GM18868 (cell line): ENCODE measurements at regions not wholly inside any gene's neighbourhood (a gene's known extent, or its start where the extent isn't known, plus 50 kb on each side); places are given as distances from the start of the nearest gene placed in this dataset.

Experiments used
- ATAC-seq: cut with Tn5 transposase; IDR thresholded peaks from one replicate; pipeline ENCODE4 v1.9.1; 2021; ENCODE audit warnings: mild to moderate bottlenecking, moderate library complexity; ENCODE audit not compliant: unreplicated experiment

DNA sequence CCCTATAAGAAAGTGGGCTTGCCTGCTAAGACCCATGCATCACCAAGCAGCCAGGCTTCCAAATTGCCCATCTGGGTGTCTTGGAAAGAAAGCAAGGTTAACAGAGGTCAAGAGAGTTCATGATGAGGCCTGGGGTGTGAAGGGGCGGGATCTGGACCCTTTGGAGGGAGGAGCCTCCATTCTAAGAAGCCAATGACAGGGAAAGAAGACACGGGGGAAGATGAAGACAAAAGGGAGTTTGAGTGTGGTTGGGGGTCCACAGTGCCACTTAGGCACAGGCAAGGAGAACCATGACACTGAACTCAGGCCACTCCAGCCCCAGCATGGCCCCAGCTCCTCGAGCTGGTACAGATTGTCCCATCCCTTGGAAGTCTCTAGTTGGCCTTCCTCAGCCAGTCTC lies 350.2 kb upstream of the TSHZ3 start:
- ATAC-seq = no peak

DNA sequence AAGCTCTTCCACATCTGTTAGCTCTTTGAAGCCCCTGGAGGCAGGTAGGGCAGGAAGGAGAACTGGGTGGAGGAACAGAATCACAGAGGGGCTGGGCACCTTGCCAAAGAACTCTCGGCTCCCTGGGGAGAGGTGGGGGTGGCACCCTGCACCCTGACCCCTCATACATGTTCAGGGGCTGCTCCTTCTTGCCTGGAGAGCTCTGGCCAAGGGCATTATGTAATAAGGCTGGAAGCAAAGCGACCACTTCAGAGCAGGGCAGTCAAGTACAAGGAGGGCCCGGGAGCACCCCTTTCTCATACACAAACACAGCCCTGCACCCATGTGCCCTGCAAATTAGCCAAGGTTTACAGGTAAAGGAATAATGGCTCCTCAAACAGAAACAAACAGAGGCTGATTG lies 351.9 kb upstream of the TSHZ3 start:
- no peak for ATAC-seq

DNA sequence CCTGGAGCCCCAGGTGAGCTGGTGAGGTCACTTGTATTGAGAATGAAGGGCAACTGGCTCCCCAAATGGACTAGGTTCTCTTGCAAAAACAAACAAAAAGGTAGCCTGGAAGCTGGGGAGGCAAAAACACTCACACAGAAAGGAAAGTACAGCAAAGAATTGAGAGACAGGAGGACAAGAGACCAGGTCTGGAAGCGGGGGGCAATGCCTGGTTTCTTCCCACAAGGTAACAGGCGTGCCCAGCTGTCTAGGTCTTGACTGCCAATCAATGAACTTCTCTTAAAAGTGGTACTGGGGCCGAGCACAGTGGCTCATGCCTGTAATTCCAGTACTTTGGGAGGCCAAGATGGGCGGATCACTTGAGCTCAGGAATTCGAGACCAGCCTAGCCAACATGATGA lies 356.4 kb upstream of the TSHZ3 start:
- ATAC-seq = no peak

DNA sequence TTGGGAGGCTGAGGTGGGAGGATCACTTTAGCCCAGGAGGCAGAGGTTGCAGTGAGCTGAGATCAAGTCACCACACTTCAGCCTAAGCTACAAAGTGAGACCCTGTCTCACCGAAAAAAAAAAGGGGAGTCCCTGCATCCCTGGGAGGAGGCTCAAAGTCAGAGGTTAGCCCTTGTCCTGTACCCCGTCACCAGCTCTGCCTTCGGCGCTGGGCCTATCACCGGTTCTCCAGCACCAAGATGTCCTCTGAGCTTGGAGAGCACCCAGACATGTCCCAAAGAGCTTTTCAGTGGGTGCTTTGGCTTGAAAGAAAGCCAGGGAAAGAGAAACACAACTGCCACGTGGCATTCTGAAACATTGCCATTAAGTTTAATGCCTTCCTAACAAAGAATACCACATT lies 356.9 kb upstream of the TSHZ3 start:
- no peak for ATAC-seq

DNA sequence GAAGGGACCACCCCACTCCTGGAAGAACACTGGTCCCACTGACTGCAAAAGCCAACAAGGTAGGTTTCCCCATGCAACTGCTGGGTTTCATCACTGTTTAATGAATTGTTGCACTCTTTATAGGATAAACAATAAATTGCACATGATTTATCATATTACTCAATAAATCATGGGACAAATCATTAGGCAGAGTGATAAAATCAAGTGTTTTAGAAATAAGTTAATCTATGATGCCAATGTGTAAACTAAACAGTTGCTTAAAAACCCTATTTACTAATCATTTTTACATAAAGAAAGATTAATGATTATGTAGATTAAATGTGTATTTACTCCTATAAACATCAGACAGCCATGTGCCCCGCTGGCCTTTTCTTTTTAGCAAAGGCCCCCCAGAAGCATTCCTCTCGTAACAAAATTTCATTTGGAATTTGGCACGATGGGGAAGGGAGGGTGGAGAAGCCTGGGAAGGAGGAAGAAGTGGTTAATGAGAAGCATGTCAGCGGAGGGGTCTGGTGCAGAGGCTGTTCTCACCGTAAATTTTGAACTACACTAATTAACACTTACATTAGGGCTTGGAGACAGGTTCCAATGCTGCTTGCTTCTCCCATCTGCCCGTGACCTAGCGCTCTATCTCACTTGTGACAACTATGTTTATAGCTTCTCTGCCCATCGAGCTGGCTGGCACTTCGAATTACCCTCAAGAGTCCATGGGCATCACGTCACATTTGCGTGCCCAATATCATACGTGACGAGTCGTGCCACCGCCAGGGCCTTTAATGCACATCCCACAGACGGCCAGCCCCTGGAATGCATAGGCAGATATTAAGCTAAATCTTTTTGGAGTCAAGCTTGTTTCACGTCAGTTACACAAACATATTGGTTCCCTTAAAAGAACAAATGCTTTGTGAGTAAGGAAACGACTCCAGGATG lies 357.7 kb upstream of the TSHZ3 start:
- ATAC-seq = no peak

DNA sequence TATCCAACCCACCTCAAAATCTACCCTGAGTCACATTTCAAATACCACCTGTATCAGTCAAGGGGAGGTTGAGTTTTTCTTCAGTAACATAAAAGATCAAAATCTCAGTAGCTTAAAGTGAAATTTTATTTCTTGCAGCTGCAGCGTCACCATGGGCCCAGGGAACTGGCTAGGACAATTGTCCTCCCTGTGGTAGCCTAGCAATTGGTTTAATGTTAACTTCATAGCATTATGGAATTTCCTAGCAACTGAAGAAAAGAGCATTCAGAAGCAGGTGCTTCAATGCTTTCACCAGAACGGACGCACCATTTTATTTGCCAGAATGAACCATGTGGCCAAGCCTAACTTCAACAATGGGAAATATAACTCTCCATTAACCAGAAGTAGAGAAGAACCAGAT lies 359.3 kb upstream of the TSHZ3 start:
- ATAC-seq = no peak

DNA sequence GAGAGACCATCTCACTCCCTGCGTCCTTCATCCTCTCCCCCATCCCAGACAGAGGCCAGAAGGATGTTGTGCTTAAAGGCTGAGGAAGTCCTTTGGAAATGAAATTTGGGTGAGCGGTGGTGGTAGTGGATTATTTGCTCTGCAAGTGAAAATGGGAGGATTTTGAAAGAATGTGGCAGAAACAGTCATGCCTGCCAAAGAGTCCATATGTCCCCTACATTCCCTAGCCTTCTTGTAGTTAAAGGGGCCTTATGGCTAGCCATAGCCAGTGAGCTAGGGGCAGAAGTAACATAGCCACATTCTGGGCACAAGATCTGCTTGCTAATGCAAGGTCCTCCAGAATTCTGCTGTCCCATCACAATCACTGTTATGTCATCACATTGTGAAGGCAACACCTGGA lies 360.2 kb upstream of the TSHZ3 start:
- no peak for ATAC-seq

DNA sequence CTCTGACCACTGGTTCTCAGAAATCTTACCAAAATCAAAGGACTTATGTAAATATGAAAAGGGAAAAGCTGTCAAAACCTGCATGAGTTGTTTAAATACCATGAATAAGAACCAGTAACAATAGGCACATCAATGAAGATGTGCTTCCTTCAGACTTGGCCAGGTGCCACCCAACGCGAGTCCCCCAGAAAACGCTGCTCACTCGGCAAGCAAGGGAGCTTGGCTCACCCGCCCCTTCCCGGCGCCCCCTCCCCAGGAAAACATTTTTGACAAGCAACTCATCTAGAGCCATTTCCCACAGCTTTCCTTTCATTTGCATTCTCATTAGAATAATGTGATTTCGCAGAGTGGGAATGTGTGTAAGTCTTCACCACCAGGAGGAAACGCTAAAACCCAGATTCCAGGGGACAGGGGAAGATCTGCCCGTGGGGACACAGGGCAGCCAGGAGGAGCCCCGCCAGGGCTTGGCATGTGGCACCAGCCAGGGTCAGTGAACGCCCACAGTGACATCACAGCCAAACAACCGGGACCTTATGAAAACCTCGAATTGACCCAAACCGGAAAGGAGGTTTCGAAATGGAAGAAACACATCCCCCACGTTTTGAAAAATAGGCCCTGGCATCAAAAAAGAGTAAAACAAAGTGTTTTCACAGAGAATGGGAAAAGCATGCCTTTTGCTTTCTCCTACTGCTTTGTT lies 366.2 kb upstream of the TSHZ3 start:
- ATAC-seq = no peak

DNA sequence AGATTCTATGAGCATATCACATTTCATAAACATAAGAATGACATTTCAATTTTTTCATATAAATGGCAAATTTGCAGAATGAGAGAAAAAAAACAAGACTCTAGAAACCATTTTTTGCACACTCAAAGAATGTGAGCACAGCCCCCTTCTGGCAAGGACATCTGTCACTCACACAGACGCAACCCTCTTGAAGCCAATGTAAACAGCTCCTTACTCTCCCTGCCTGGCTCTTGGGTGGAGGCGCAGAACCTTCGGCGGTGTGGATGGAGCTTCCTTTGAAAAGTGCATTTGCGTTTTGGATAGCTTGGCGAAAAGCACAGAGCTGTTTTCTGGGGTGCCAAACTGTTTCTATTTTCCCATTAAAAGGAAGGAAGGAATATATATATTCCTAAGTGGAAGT lies 367.6 kb upstream of the TSHZ3 start:
- no peak for ATAC-seq

DNA sequence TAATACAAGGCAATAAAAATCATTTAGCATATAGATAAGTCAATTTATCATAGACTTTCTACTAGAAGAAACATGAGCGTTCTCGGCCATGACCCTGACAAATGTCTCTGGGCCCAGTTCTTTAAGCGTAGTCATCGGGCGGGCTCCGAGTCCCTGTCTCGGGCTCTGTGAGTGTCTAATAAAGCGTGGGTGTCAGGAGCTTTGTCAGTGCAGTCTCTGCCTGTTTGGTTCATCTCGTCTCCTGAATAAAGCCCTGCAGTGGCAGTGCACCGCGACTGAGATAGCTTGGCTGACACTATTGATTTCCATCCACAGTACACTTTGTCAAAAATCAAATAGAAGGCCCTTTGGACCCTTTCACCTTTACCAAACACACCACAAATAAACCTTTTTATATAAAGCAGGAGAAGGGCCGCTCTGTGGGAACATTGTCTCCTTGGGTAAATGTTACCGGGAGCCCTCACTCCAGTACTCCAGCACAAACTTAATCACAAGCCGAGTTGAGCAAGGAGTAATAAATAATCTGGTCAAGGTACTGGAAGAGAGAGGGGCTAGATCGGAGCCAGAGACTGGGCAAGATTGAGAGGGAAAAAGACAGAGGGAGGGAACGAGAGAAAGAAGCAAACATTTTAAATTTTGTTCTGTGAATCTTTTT lies 368.2 kb upstream of the TSHZ3 start:
- ATAC-seq = no peak

DNA sequence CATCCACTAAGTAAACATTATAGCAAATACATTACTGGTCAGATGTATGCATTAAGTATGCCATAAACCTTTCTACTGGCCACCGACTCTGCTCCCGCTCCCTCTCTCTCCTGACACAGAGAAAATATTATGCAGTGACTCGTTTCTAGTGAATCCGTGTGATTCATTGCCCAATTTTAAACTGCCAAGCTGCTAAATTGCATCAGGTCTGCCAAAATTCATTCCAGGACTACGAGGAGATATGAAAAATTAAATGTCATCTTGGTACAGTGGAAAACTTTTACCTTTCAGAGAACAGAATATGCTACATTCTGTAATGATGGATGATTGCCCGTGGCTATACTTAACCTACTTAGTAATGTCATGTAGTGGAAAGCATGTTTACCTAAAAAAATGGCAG lies 368.8 kb upstream of the TSHZ3 start:
- no peak for ATAC-seq

DNA sequence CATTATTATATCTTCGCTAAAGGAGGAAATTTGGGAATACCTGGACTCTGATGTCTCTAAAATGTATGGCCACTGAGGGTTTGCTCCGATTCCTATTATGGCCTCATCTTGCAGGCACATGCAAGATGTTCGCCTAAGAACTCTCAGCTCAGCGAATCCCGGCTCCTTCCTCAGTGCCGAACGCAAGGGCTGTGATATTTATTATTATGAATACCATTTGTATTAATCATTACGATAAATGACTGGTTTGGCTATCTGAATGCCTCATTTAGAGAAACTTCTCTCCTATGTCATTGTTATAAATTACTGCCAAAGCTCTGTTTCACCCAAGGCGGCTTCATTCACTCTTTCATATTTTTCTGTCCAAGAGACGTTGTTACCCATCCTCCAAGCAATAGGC lies 369.7 kb upstream of the TSHZ3 start:
- ATAC-seq = no peak

DNA sequence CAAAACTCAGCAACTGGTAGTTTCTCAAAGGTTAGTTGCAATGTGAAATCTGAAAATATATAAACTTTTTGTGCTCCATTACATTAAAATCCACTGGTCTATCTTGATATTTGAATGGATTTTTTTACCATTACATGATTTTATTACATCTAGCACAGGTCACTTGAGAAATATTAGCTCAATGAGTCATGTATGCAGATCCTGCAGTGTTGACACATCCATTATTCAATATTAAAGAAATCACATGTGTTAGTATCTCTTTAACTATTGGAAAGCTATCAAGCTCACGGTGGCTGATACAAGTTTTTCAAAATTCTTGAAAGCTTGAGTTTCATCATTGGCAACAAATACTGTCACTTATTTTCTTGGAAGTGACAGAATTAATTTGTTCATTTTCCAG lies 373.9 kb upstream of the TSHZ3 start:
- no peak for ATAC-seq

DNA sequence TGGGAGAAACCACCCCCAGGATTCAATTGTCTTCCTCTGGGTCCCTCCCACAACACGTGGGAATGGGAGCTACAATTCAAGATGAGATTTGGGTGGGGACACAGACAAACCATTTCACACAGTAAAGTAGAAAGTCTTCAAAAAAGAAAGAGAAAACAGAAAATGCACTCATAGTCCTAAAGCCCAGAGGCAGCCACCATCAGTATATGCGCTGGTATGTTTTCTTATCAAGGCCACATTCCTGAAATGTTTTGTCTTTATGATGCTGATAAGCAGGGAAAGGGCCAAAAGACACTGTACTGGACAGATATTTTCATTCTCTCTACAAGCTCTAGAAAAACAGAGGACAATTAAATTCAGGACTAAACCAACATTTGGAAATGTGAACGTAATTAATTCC lies 375.8 kb upstream of the TSHZ3 start:
- ATAC-seq = no peak

DNA sequence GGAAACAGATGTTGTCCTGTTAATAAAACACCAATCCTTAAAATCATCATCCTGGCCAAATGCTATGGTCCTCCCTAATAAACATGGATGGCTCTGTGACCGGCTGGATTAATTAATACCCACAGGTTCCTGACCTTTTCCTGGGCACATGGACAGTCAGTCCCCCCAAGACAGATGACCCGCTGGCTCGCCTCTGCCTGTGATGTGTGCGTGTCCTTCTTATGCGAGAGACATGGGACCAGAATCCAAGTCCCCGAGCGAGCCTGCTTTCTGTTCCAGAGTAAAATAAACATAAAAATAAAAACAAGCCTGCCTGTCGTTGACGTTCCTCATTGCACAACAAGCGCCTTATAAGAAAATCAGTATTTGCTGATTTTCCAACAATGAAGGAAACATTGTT lies 378.3 kb upstream of the TSHZ3 start:
- no peak for ATAC-seq

DNA sequence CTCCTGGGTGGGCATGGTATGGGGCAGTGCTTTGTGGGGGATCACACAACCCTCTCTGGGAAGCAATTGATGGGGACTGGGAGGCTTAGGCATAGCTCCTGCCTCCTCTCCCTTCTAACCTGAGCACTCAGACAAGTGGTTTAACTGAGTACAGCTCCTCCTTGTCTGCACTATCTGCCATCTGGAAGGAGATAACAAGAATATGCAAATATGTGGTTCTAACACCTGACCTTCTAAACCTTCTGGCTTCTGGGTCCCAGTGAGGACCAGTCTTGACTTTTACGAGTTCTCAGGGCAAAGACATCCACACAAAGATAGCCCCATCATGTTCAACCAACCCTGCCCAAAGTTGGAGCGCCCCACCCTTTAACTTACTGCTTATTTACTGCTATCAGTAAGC lies 381.0 kb upstream of the TSHZ3 start:
- no peak for ATAC-seq

DNA sequence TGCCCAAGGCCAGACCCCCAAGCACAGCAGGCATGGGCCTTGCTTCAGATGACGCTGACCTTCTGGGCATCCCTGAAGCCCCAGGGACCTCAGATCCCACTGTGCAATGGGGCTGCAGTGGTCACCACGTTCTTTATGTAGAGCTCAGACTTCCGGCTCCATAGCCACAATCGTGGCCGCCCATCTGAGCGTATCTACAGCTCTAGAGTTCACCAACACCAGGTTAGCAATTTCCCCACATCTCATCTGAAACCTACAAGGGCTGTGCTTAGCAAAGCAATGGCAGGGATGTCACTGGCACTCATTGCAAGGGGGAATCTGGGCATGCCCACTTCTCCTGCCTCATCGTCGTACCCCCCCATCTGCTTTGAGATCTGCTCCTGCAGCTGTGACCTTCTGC lies 384.4 kb upstream of the TSHZ3 start:
- ATAC-seq = no peak

DNA sequence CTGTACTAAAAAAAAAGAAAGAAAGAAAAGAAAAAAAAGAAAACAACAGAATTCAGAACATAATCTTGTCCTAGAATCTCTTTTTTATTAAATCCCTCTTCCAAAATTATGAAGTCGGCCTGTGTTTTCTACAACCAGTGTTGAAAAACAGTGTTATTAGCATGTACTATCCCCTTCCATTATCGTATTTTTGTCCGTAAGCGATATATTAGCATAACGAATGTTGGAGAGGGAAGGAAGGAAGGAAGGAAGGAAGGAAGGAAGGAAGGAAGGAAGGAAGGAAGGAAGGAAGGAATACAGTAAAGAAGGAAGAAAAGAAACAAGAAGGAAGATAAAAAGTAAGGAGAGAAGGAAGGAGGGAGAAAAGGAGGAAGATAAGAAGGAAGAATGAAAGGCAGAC lies 393.0 kb upstream of the TSHZ3 start:
- no peak for ATAC-seq

DNA sequence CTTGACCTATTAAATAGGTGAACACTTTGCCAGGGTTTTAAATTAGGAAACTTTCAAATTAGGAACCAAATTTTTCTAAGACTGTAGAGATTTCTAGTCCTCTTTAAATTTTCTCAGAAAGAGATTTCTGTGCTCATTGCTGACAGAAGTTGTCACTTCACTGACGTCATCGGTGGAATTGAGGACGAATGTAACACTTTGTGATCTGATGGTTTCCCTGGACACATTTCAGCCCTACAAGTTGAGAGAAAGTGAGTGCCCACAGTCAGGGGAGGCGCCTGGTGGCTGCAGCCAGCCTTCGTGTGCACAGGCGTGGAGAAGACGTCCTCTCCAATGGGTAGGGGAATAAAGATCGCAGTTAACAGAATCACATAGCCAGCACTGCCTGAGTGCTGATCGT lies 396.5 kb upstream of the TSHZ3 start:
- no peak for ATAC-seq

DNA sequence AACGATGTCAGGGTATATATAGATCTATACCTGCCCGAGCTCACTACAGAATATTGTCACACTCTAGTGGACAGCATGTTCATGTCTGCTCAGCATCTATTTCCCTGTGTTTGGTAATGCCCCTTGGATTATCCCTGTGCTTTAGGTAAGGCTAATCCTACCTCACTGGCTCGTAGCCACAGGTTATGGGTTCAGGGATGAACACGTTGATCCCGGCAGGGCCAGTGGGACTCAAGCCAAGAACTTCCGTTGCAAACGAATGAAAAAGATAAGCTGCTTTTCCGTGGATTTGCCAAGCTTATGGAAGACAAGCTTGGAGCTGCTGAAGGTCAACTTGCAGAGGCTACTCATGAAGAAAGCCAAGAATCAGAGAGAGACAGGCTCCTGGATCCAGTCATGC lies 400.0 kb upstream of the TSHZ3 start:
- ATAC-seq = no peak

DNA sequence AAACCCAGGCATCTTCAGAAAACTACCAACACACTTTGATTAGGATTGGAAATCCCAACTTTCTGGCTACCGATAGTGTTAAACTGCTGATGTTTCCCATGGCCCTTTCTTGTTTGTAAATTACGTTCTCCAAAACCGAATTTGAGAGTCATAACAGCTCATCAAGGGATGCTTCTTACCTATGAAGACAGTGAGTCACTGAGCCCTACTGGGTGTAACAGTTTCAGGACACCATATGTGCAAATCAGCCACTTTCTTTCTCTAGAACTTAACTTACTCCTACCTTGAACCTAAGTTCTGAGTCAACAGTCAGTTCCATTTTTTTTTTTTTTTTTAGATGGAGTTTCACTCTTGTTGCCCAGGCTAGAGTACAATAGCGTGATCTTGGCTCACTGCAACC lies 410.1 kb upstream of the TSHZ3 start:
- ATAC-seq = no peak
